Liver (tissue), 2 donors: ENCODE measurements at regions not wholly inside any gene's neighbourhood (a gene's known extent, or its start where the extent isn't known, plus 50 kb on each side); places are given as distances from the start of the nearest gene placed in this dataset.

Experiments used
- JUND ChIP-seq, 2 donors: IDR thresholded peaks; 2 replicates each; pipeline ENCODE4 v1.6.1; 2016; ENCODE audit warnings: antibody characterized with exemption in 2 of 2
- NR2F2 ChIP-seq: IDR thresholded peaks from 2 replicates; pipeline ENCODE4 v1.6.1; 2016; ENCODE audit warnings: antibody characterized with exemption
- YY1 ChIP-seq: IDR thresholded peaks from 2 replicates; pipeline ENCODE4 v1.6.1; 2016; ENCODE audit warnings: antibody characterized with exemption, mild to moderate bottlenecking
- donor health status: healthy.

GRCh38 chr5:2562036-2562435 is 189.4 kb downstream of the IRX2 start:
- TF ChIP-seq NR2F2 (no peak), YY1 (no peak), JUND (IDR thresholded peaks at IDR 0.05) (no peak)
